Endothelial cell of umbilical vein (primary cell): ENCODE measurements at regions not wholly inside any gene's neighbourhood (a gene's known extent, or its start where the extent isn't known, plus 50 kb on each side); places are given as distances from the start of the nearest gene placed in this dataset.

Experiments used
- CTCF ChIP-seq, 2 donors: IDR thresholded peaks; 1 replicate in 1 of 2; 2 replicates in 1 of 2; pipeline ENCODE4 v1.5.1; 2011; ENCODE audit warnings: low read length in 2 of 2, mild to moderate bottlenecking in 2 of 2, moderate library complexity in 2 of 2, control low read depth in 1 of 2, inconsistent platforms in 1 of 2, low read depth in 1 of 2; ENCODE audit not compliant: insufficient read depth in 1 of 2; ENCODE audit errors: extremely low read depth in 1 of 2
- FOS ChIP-seq: IDR thresholded peaks from 2 replicates; pipeline ENCODE4 v1.6.1; 2011; ENCODE audit warnings: mild to moderate bottlenecking, low read length, moderate library complexity, borderline replicate concordance; ENCODE audit not compliant: insufficient read depth
- MAX ChIP-seq: IDR thresholded peaks from 2 replicates; pipeline ENCODE4 v1.6.1; 2011; ENCODE audit not compliant: insufficient read depth, insufficient read length
- POLR2A ChIP-seq: IDR thresholded peaks from 2 replicates; pipeline ENCODE4 v1.6.1; 2012; ENCODE audit warnings: low read depth, mild to moderate bottlenecking, control low read depth, low read length
- POLR2AphosphoS5 ChIP-seq: IDR thresholded peaks from 2 replicates; pipeline ENCODE4 v1.6.1; 2012; ENCODE audit warnings: low read depth, mild to moderate bottlenecking, control low read depth, low read length, moderate library complexity; ENCODE audit not compliant: insufficient read depth

- TF ChIP-seq CTCF (IDR thresholded peaks at IDR 0.05; ENCODE audit: extremely low read depth in 1 of 2, insufficient read depth in 1 of 2, low read depth in 1 of 2, low read length in 2 of 2): no peak
- no peak for TF ChIP-seq FOS
- TF ChIP-seq POLR2A: no peak
- TF ChIP-seq POLR2AphosphoS5: no peak
- TF ChIP-seq MAX: no peak
Observed at GRCh38 chr3:157695103-157695502, 191.9 kb upstream of the VEPH1 start.
